ENCODE measurements at regions not wholly inside any gene's neighbourhood (a gene's known extent, or its start where the extent isn't known, plus 50 kb on each side); places are given as distances from the start of the nearest gene placed in this dataset.

- Histone ChIP-seq H3K4me1 (no peaks in the 10 kb centered on the region), H3K9me3 (no peaks in the 10 kb centered on the region), H3K36me3 (ENCODE audit: control insufficient read depth, insufficient read depth, low read length) (no peaks in the 10 kb centered on the region), H3K27me3 (replicated peaks; ENCODE audit: control insufficient read depth, insufficient read depth, low read length) (no peaks in the 10 kb centered on the region), H3K4me3 (ENCODE audit: low read depth, low read length) (no peak overlapping the region)
- H3K27me3 Mint-ChIP-seq (ENCODE audit: insufficient read depth, unreplicated experiment), result no peaks in the 10 kb centered on the region
- ChIA-PET POLR2A (no interaction called here), CTCF (no interaction called here)
- no peak overlapping the region for H3K27ac Mint-ChIP-seq (ENCODE audit: unreplicated experiment)
- no peak for TF ChIP-seq CTCF (IDR thresholded peaks at IDR 0.05; ENCODE audit: insufficient read depth in 1 of 2, low read depth in 1 of 2, low read length in 1 of 2, severe bottlenecking in 1 of 2, unreplicated experiment in 1 of 2)
- no peaks in the 10 kb centered on the region for H3K36me3 Mint-ChIP-seq (ENCODE audit: insufficient read depth, unreplicated experiment)
- no TSS peak for BruUV-seq (replicated peaks)
- no peaks in the 10 kb centered on the region for H3K9me3 Mint-ChIP-seq (ENCODE audit: unreplicated experiment)
- no peak for DNase-seq
- no peak overlapping the region for H3K4me3 Mint-ChIP-seq (ENCODE audit: unreplicated experiment)
- H3K4me1 Mint-ChIP-seq (ENCODE audit: low read depth, unreplicated experiment), result no peaks in the 10 kb centered on the region
- intact Hi-C loops (cut with micrococcal nuclease; ENCODE audit: unreplicated experiment), result no loop called here
These were observed 73.9 kb upstream of the KCNH8 start for GRCh38 chr3:19074257-19074900.

GRCh38 chr3:19073341-19074105 is 74.8 kb upstream of the KCNH8 start:
- intact Hi-C loops (cut with micrococcal nuclease; ENCODE audit: unreplicated experiment), result no loop called here
- no peaks in the 10 kb centered on the region for H3K36me3 Mint-ChIP-seq (ENCODE audit: insufficient read depth, unreplicated experiment)

GRCh38 chr3:19070325-19070724 is 78.0 kb upstream of the KCNH8 start:
- Histone ChIP-seq H3K27me3 (replicated peaks; ENCODE audit: control insufficient read depth, insufficient read depth, low read length) (no peaks in the 10 kb centered on the region), H3K36me3 (ENCODE audit: control insufficient read depth, insufficient read depth, low read length) (no peaks in the 10 kb centered on the region), H3K4me3 (ENCODE audit: low read depth, low read length) (no peak overlapping the region), H3K4me1 (no peaks in the 10 kb centered on the region), H3K9me3 (no peaks in the 10 kb centered on the region)
- intact Hi-C loops (cut with micrococcal nuclease; ENCODE audit: unreplicated experiment), result no loop called here
- POLR2A ChIA-PET, result no interaction called here
- Mint-ChIP-seq H3K27ac (ENCODE audit: unreplicated experiment) (no peak overlapping the region), H3K4me1 (ENCODE audit: low read depth, unreplicated experiment) (no peaks in the 10 kb centered on the region), H3K27me3 (ENCODE audit: insufficient read depth, unreplicated experiment) (no peaks in the 10 kb centered on the region), H3K9me3 (ENCODE audit: unreplicated experiment) (no peaks in the 10 kb centered on the region), H3K4me3 (ENCODE audit: unreplicated experiment) (no peak overlapping the region), H3K36me3 (ENCODE audit: insufficient read depth, unreplicated experiment) (no peaks in the 10 kb centered on the region)
- no peak for TF ChIP-seq CTCF (IDR thresholded peaks at IDR 0.05; ENCODE audit: insufficient read depth in 1 of 2, low read depth in 1 of 2, low read length in 1 of 2, severe bottlenecking in 1 of 2, unreplicated experiment in 1 of 2)
- no peak for DNase-seq
- CTCF ChIA-PET, result no interaction called here
- BruUV-seq (replicated peaks), result no TSS peak

More at GRCh38 chr3:19073341-19074105, 74.8 kb upstream of the KCNH8 start:
- no peaks in the 10 kb centered on the region for H3K4me1 ChIP-seq
- ChIA-PET CTCF (no interaction called here), POLR2A (no interaction called here)
- Mint-ChIP-seq H3K9me3 (ENCODE audit: unreplicated experiment) (no peaks in the 10 kb centered on the region), H3K27ac (ENCODE audit: unreplicated experiment) (no peak overlapping the region), H3K4me3 (ENCODE audit: unreplicated experiment) (no peak overlapping the region), H3K4me1 (ENCODE audit: low read depth, unreplicated experiment) (no peaks in the 10 kb centered on the region), H3K27me3 (ENCODE audit: insufficient read depth, unreplicated experiment) (no peaks in the 10 kb centered on the region)
- H3K4me3 ChIP-seq (ENCODE audit: low read depth, low read length), result no peak overlapping the region
- H3K9me3 ChIP-seq, result no peaks in the 10 kb centered on the region
- no peaks in the 10 kb centered on the region for H3K27me3 ChIP-seq (replicated peaks; ENCODE audit: control insufficient read depth, insufficient read depth, low read length)
- no peaks in the 10 kb centered on the region for H3K36me3 ChIP-seq (ENCODE audit: control insufficient read depth, insufficient read depth, low read length)
- no peak for TF ChIP-seq CTCF (IDR thresholded peaks at IDR 0.05; ENCODE audit: insufficient read depth in 1 of 2, low read depth in 1 of 2, low read length in 1 of 2, severe bottlenecking in 1 of 2, unreplicated experiment in 1 of 2)
- no TSS peak for BruUV-seq (replicated peaks)
- DNase-seq, result no peak

All from Caco-2 (cell line).